ENCODE measurements at regions not wholly inside any gene's neighbourhood (a gene's known extent, or its start where the extent isn't known, plus 50 kb on each side); places are given as distances from the start of the nearest gene placed in this dataset.
A peak's percentile ranks its signal among the peaks of the same experiment; 100 is the strongest.

GRCh38 chr10:4661511-4662255, 164.3 kb upstream of the AKR1E2 start:
- no peak for DNase-seq (ENCODE audit: low read depth, low spot score)

GRCh38 chr10:4658777-4659176, 167.2 kb upstream of the AKR1E2 start:
- no peak overlapping the region for H3K4me3 ChIP-seq (ENCODE audit: low read depth in 2 of 2, low read length in 2 of 2)
- peak overlapping the region; percentile 69; the same call in 1 of the 2 replicates for H3K27ac ChIP-seq (ENCODE audit: low read length)
- DNase-seq (ENCODE audit: low read depth, low spot score) (no peak), ATAC-seq (no peak)
- intact Hi-C loops (cut with micrococcal nuclease; ENCODE audit: unreplicated experiment), result no loop called here
- peaks cover 9% of the 10 kb centered on the region for H3K4me1 ChIP-seq (ENCODE audit: control insufficient read depth, insufficient read depth, low read length)
- CTCF ChIA-PET, result no interaction called here
- no peaks in the 10 kb centered on the region for H3K36me3 ChIP-seq (ENCODE audit: control insufficient read depth, insufficient read depth, low read length)
- BruUV-seq (replicated peaks), result no TSS peak
- peaks cover 49% of the 10 kb centered on the region for H3K9me3 ChIP-seq (ENCODE audit: control insufficient read depth, insufficient read depth, low read depth, low read length)
- TF ChIP-seq CTCF (IDR thresholded peaks at IDR 0.05), result no peak
- TF ChIP-seq POLR2AphosphoS5 (IDR thresholded peaks at IDR 0.05; ENCODE audit: low read depth, low read length), result no peak
- no peak for TF ChIP-seq REST (IDR thresholded peaks at IDR 0.05; ENCODE audit: insufficient read depth in 1 of 2, low read depth in 2 of 2, low read length in 1 of 2)
- TF ChIP-seq TCF7L2 (IDR thresholded peaks at IDR 0.05; ENCODE audit: low read depth, low read length), result no peak
- TF ChIP-seq SIN3A (IDR thresholded peaks at IDR 0.05; ENCODE audit: borderline replicate concordance, insufficient read depth, low read depth, low read length), result no peak
- in situ Hi-C loops (cut with HindIII; ENCODE audit: low pct_unique_long_range_greater_than_20kb, low sequenced_read_pairs), result no loop called here
- POLR2A ChIA-PET, result no interaction called here
- H3K27me3 ChIP-seq (ENCODE audit: control insufficient read depth, insufficient read depth, low read length), result no peaks in the 10 kb centered on the region

More at GRCh38 chr10:4661511-4662255, 164.3 kb upstream of the AKR1E2 start:
- ATAC-seq, result no peak
- no TSS peak for BruUV-seq (replicated peaks)
- TF ChIP-seq TCF7L2 (IDR thresholded peaks at IDR 0.05; ENCODE audit: low read depth, low read length), result no peak
- no peak for TF ChIP-seq REST (IDR thresholded peaks at IDR 0.05; ENCODE audit: insufficient read depth in 1 of 2, low read depth in 2 of 2, low read length in 1 of 2)
- no peak for TF ChIP-seq CTCF (IDR thresholded peaks at IDR 0.05)
- no peak for TF ChIP-seq POLR2AphosphoS5 (IDR thresholded peaks at IDR 0.05; ENCODE audit: low read depth, low read length)
- no peak for TF ChIP-seq SIN3A (IDR thresholded peaks at IDR 0.05; ENCODE audit: borderline replicate concordance, insufficient read depth, low read depth, low read length)
- intact Hi-C loops (cut with micrococcal nuclease; ENCODE audit: unreplicated experiment), result no loop called here
- CTCF ChIA-PET, result no interaction called here
- H3K4me1 ChIP-seq (ENCODE audit: control insufficient read depth, insufficient read depth, low read length), result peaks cover 12% of the 10 kb centered on the region
- H3K27ac ChIP-seq (ENCODE audit: low read length), result peak overlapping the region; percentile 97
- POLR2A ChIA-PET, result no interaction called here
- peaks cover 44% of the 10 kb centered on the region for H3K9me3 ChIP-seq (ENCODE audit: control insufficient read depth, insufficient read depth, low read depth, low read length)
- no peaks in the 10 kb centered on the region for H3K27me3 ChIP-seq (ENCODE audit: control insufficient read depth, insufficient read depth, low read length)
- H3K4me3 ChIP-seq (ENCODE audit: low read depth in 2 of 2, low read length in 2 of 2), result no peak overlapping the region
- in situ Hi-C loops (cut with HindIII; ENCODE audit: low pct_unique_long_range_greater_than_20kb, low sequenced_read_pairs), result no loop called here
- no peaks in the 10 kb centered on the region for H3K36me3 ChIP-seq (ENCODE audit: control insufficient read depth, insufficient read depth, low read length)

All from Panc1 (cell line).